BJ (cell line): ENCODE measurements at regions not wholly inside any gene's neighbourhood (a gene's known extent, or its start where the extent isn't known, plus 50 kb on each side); places are given as distances from the start of the nearest gene placed in this dataset.

ENCODE experiments used
- CTCF ChIA-PET: fragments of 350-600 bp; formaldehyde crosslinking; extraction: SDS; loops from one replicate; lab custom pipeline; 2021; ENCODE audit warnings: antibody characterized with exemption, inconsistent platforms; lab: Yijun Ruan, JAX
- POLR2A ChIA-PET: fragments of 300-600 bp; sonication (Branson Sonifier 250); formaldehyde crosslinking; extraction: SDS; loops from one replicate; lab custom pipeline; 2021; ENCODE audit warnings: antibody characterized with exemption; lab: Charles Lee
- DNase-seq: peaks from one replicate; pipeline ENCODE4 v3.0.0-alpha.2; 2011; ENCODE audit warnings: low read depth
- H3K27me3 ChIP-seq: 2 replicates; pipeline ENCODE4 v1.6.0; 2011; ENCODE audit warnings: low read length; ENCODE audit not compliant: control insufficient read depth, insufficient read depth
- H3K36me3 ChIP-seq: 2 replicates; pipeline ENCODE4 v1.5.1; 2011; ENCODE audit warnings: low read length; ENCODE audit not compliant: control insufficient read depth, insufficient read depth
- H3K4me3 ChIP-seq: 2 replicates; pipeline ENCODE4 v1.5.1; 2011; ENCODE audit warnings: low read depth, mild to moderate bottlenecking, control low read depth, low read length
- TF ChIP-seq, protein P1 (sequence below): IDR thresholded peaks from 2 replicates; pipeline ENCODE4 v1.5.1; 2011; ENCODE audit warnings: low read depth, mild to moderate bottlenecking, control low read depth, inconsistent platforms, low read length, moderate library complexity; ENCODE audit not compliant: insufficient read depth

DNA sequence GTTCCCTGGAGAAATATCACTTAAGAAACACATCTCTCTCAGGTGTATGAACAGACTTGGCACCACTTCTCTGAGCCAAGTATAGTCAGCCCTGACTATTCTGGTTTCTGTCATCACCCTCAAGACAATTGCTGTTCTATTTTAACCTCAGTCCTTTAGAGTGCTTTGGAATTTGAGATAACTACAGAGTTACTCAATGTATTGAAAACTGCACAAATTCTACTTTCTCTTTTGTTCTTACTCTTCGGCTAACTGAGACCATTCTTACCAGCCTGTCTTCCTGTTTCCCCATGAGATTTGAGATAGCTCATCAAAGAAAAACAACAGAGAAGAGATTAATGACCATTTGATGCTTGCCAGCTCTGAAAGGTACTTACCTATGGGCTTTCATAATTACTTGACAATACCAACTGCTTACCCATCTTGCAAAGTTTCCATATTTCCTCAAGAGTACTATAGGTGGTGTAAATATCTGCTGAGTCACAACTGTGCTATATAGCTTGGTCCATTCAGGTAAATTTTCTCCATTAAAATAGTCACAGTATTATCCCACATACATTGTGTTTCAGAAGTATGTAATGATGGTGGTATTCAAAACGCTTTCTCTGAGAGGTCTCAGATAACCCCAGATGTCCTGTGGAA lies 467.5 kb upstream of the CHST9 start:
- ChIA-PET POLR2A (no interaction called here), CTCF (no interaction called here)
- no peaks in the 10 kb centered on the region for H3K36me3 ChIP-seq
- H3K27me3 ChIP-seq: no peaks in the 10 kb centered on the region
- TF ChIP-seq, protein P1, sequence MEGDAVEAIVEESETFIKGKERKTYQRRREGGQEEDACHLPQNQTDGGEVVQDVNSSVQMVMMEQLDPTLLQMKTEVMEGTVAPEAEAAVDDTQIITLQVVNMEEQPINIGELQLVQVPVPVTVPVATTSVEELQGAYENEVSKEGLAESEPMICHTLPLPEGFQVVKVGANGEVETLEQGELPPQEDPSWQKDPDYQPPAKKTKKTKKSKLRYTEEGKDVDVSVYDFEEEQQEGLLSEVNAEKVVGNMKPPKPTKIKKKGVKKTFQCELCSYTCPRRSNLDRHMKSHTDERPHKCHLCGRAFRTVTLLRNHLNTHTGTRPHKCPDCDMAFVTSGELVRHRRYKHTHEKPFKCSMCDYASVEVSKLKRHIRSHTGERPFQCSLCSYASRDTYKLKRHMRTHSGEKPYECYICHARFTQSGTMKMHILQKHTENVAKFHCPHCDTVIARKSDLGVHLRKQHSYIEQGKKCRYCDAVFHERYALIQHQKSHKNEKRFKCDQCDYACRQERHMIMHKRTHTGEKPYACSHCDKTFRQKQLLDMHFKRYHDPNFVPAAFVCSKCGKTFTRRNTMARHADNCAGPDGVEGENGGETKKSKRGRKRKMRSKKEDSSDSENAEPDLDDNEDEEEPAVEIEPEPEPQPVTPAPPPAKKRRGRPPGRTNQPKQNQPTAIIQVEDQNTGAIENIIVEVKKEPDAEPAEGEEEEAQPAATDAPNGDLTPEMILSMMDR: no peak
- no peak overlapping the region for H3K4me3 ChIP-seq
- DNase-seq: no peak

DNA sequence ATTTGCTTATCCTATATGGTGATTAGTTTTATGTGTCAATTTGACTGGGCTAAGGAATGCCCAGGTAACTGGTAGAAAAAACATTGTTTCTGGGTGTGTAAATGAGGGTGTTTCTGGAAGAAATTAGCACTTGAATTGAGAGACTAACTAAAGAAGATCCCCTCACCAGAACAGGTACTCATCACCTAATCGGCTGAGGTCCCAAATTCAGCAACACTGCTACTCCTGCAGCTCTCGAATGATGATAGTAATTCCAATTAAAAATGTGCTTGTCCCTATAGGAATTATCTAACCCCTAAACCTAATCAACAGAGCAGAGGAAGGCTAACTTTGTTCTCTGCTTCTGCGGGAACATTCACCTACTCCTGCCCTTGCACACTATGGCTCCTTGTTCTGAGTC lies 464.5 kb upstream of the CHST9 start:
- POLR2A ChIA-PET: no interaction called here
- CTCF ChIA-PET: interaction anchor here (1.4 kb wide), 1 partner anchor 50 kb away, joined by 4 read pairs; no protein-coding TSS in a partner anchor
- H3K36me3 ChIP-seq: no peaks in the 10 kb centered on the region
- TF ChIP-seq, protein P1: no peak
- DNase-seq: no peak
- no peak overlapping the region for H3K4me3 ChIP-seq
- no peaks in the 10 kb centered on the region for H3K27me3 ChIP-seq

DNA sequence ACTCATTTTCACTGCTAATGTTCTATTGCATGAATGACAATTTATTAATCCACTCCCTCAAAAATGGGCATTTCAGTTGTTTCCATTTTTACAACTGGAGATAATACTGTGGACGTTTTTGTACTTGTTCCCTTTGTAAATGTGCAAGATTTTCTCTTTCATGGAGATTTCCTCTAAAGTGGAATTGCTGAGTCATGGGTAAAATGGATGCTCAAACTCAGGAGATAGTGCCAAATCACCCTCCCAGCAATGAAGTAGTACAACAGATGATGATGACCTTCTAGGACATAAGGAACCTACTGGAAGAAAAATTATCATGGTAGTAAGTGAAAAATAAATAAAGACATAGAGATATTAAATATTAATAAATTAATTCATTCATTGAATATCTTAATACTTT lies 460.8 kb upstream of the CHST9 start:
- no peak for DNase-seq
- TF ChIP-seq, protein P1: no peak

DNA sequence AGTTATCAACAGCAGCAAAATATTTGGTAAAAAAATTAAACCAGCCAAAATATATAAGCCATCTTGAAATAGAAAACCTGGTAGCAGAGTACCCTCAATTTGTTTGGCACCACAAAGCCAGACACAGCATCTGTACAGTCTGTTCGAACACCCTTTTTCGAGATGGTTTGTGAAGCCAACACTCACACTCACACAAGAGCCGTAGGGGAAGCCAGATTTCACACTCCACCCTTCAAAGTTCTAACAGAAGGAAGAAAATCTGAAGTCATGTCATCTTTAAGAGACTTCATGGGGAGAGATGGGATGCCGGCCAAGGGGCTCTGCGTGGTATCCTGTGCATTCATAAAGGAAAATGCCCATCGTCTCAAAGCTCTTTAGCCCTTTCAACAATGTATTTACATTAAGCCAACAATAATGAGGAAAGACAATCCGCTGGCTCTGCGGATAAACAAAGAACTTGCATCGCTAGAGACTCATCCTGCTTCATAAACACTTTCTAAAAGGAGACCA lies 451.5 kb upstream of the CHST9 start:
- CTCF ChIA-PET: no interaction called here
- no peak for DNase-seq
- TF ChIP-seq, protein P1: no peak
- H3K36me3 ChIP-seq: no peaks in the 10 kb centered on the region
- H3K27me3 ChIP-seq: no peaks in the 10 kb centered on the region
- POLR2A ChIA-PET: no interaction called here
- H3K4me3 ChIP-seq: no peak overlapping the region

More for the DNA sequence above, 460.8 kb upstream of the CHST9 start:
- Histone ChIP-seq H3K4me3 (no peak overlapping the region), H3K27me3 (no peaks in the 10 kb centered on the region; the same call in 1 of the 2 replicates), H3K36me3 (no peaks in the 10 kb centered on the region)
- ChIA-PET POLR2A (no interaction called here), CTCF (interaction anchor here (1.2 kb wide), 1 partner anchor 40 kb away, joined by 3 read pairs; no protein-coding TSS in a partner anchor)

DNA sequence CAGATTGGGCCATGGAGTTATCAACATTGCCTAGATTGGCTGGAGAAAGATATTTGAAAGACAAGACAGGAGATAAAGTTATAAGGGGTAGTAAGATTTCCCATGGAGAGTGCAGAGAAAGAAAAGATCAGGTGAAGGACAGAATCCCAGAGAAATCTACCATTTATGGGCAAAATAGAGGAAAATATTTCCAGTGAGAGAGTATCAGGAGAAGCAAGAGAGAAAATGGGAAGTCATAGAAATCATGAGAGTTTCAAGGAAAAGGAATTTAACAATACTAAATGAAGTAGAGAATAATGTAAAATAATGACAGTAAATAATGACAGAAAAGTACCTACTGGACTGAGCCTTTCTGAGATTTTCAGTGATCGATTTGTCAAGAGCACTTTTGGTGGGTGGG lies 447.6 kb upstream of the CHST9 start:
- H3K36me3 ChIP-seq: no peaks in the 10 kb centered on the region
- H3K27me3 ChIP-seq: no peaks in the 10 kb centered on the region
- ChIA-PET CTCF (no interaction called here), POLR2A (no interaction called here)
- no peak for DNase-seq
- no peak overlapping the region for H3K4me3 ChIP-seq
- TF ChIP-seq, protein P1: no peak
